Stimulated activated naive CD8-positive, alpha-beta T cell treated with anti-CD3 and anti-CD28 coated beads, Interleukin-15, Interleukin-2, amounts not matched to agents 100 ng/mL and 50 ng/mL, for 24 hours (primary cell): ENCODE measurements at regions not wholly inside any gene's neighbourhood (a gene's known extent, or its start where the extent isn't known, plus 50 kb on each side); places are given as distances from the start of the nearest gene placed in this dataset.
"Not testable (repeated sequence)": the region's sequence is repeated elsewhere in the genome, so short reads cannot be mapped to it uniquely, and the experiment has no call there.

Source experiments
- H3K27ac Mint-ChIP-seq: one replicate; pipeline ENCODE4 v1.8.0; 2021; ENCODE audit warnings: mild to moderate bottlenecking, mixed read lengths
- H3K27me3 Mint-ChIP-seq: one replicate; pipeline ENCODE4 v1.8.0; 2021; ENCODE audit warnings: mixed read lengths
- H3K36me3 Mint-ChIP-seq: one replicate; pipeline ENCODE4 v1.8.0; 2021; ENCODE audit warnings: low read depth, mixed read lengths
- H3K4me1 Mint-ChIP-seq: one replicate; pipeline ENCODE4 v1.8.0; 2021; ENCODE audit warnings: low read depth, mixed read lengths
- H3K4me3 Mint-ChIP-seq: one replicate; pipeline ENCODE4 v1.8.0; 2021; ENCODE audit warnings: mild to moderate bottlenecking, mixed read lengths
- H3K9me3 Mint-ChIP-seq: one replicate; pipeline ENCODE4 v1.8.0; 2021; ENCODE audit warnings: mixed read lengths

- H3K9me3 Mint-ChIP-seq: no peaks in the 10 kb centered on the region
- no peaks in the 10 kb centered on the region for H3K4me1 Mint-ChIP-seq
- peaks cover 24% of the 10 kb centered on the region for H3K27me3 Mint-ChIP-seq
- H3K27ac Mint-ChIP-seq: no peak overlapping the region
- no peak overlapping the region for H3K4me3 Mint-ChIP-seq
- H3K36me3 Mint-ChIP-seq: no peaks in the 10 kb centered on the region
Measured at GRCh38 chr9:86997156-86997555, 49.9 kb upstream of the GAS1 start.

- peaks cover 21% of the 10 kb centered on the region for H3K27me3 Mint-ChIP-seq
- no peak overlapping the region for H3K4me3 Mint-ChIP-seq
- no peaks in the 10 kb centered on the region for H3K9me3 Mint-ChIP-seq
- no peaks in the 10 kb centered on the region for H3K4me1 Mint-ChIP-seq
- H3K36me3 Mint-ChIP-seq: no peaks in the 10 kb centered on the region
- no peak overlapping the region for H3K27ac Mint-ChIP-seq
Measured at GRCh38 chr9:86997951-86998350, 50.6 kb upstream of the GAS1 start.

GRCh38 chr9:87002517-87002916, 55.2 kb upstream of the GAS1 start:
- Mint-ChIP-seq H3K4me1 (no peaks in the 10 kb centered on the region), H3K9me3 (no peaks in the 10 kb centered on the region), H3K27me3 (peaks cover 11% of the 10 kb centered on the region), H3K4me3 (no peak overlapping the region), H3K27ac (no peak overlapping the region), H3K36me3 (no peaks in the 10 kb centered on the region)

GRCh38 chr9:87004016-87004415, 56.7 kb upstream of the GAS1 start:
- no peaks in the 10 kb centered on the region for H3K9me3 Mint-ChIP-seq
- no peak overlapping the region for H3K27ac Mint-ChIP-seq
- no peaks in the 10 kb centered on the region for H3K36me3 Mint-ChIP-seq
- peaks cover 11% of the 10 kb centered on the region for H3K27me3 Mint-ChIP-seq
- no peak overlapping the region for H3K4me3 Mint-ChIP-seq
- H3K4me1 Mint-ChIP-seq: no peaks in the 10 kb centered on the region

- no peaks in the 10 kb centered on the region for H3K4me1 Mint-ChIP-seq
- H3K36me3 Mint-ChIP-seq: no peaks in the 10 kb centered on the region
- no peaks in the 10 kb centered on the region for H3K9me3 Mint-ChIP-seq
- H3K4me3 Mint-ChIP-seq: no peak overlapping the region
- H3K27ac Mint-ChIP-seq: no peak overlapping the region
- peaks cover 11% of the 10 kb centered on the region for H3K27me3 Mint-ChIP-seq
Measured at GRCh38 chr9:87006956-87007355, 59.6 kb upstream of the GAS1 start.

- H3K27me3 Mint-ChIP-seq: peaks cover 11% of the 10 kb centered on the region
- no peaks in the 10 kb centered on the region for H3K9me3 Mint-ChIP-seq
- H3K36me3 Mint-ChIP-seq: no peaks in the 10 kb centered on the region
- H3K27ac Mint-ChIP-seq: no peak overlapping the region
- no peaks in the 10 kb centered on the region for H3K4me1 Mint-ChIP-seq
- H3K4me3 Mint-ChIP-seq: no peak overlapping the region
Measured at GRCh38 chr9:87007711-87008366, 60.5 kb upstream of the GAS1 start.

GRCh38 chr9:87008667-87009066, 61.4 kb upstream of the GAS1 start:
- H3K27me3 Mint-ChIP-seq: peaks cover 10% of the 10 kb centered on the region
- no peaks in the 10 kb centered on the region for H3K36me3 Mint-ChIP-seq
- H3K4me1 Mint-ChIP-seq: no peaks in the 10 kb centered on the region
- no peaks in the 10 kb centered on the region for H3K9me3 Mint-ChIP-seq
- H3K4me3 Mint-ChIP-seq: no peak overlapping the region
- H3K27ac Mint-ChIP-seq: no peak overlapping the region

GRCh38 chr9:87010626-87011025, 63.3 kb upstream of the GAS1 start:
- Mint-ChIP-seq H3K4me3 (no peak overlapping the region), H3K4me1 (no peaks in the 10 kb centered on the region), H3K9me3 (no peaks in the 10 kb centered on the region), H3K27ac (no peak overlapping the region), H3K36me3 (no peaks in the 10 kb centered on the region), H3K27me3 (no peaks in the 10 kb centered on the region)

- Mint-ChIP-seq H3K4me3 (no peak overlapping the region), H3K9me3 (no peaks in the 10 kb centered on the region), H3K27me3 (no peaks in the 10 kb centered on the region), H3K4me1 (no peaks in the 10 kb centered on the region), H3K36me3 (no peaks in the 10 kb centered on the region), H3K27ac (no peak overlapping the region)
Measured at GRCh38 chr9:87011551-87011950, 64.2 kb upstream of the GAS1 start.

GRCh38 chr9:87013490-87013889, 66.2 kb upstream of the GAS1 start:
- no peak overlapping the region for H3K27ac Mint-ChIP-seq
- H3K9me3 Mint-ChIP-seq: no peaks in the 10 kb centered on the region
- no peak overlapping the region for H3K4me3 Mint-ChIP-seq
- H3K4me1 Mint-ChIP-seq: no peaks in the 10 kb centered on the region
- no peaks in the 10 kb centered on the region for H3K36me3 Mint-ChIP-seq
- peaks cover 3% of the 10 kb centered on the region for H3K27me3 Mint-ChIP-seq

- Mint-ChIP-seq H3K4me1 (no peaks in the 10 kb centered on the region), H3K9me3 (no peaks in the 10 kb centered on the region), H3K27me3 (peaks cover 7% of the 10 kb centered on the region), H3K36me3 (no peaks in the 10 kb centered on the region), H3K4me3 (no peak overlapping the region), H3K27ac (no peak overlapping the region)
Measured at GRCh38 chr9:87014436-87014835, 67.1 kb upstream of the GAS1 start.

- H3K4me1 Mint-ChIP-seq: no peaks in the 10 kb centered on the region
- H3K27me3 Mint-ChIP-seq: peaks cover 11% of the 10 kb centered on the region
- H3K27ac Mint-ChIP-seq: no peak overlapping the region
- no peak overlapping the region for H3K4me3 Mint-ChIP-seq
- no peaks in the 10 kb centered on the region for H3K36me3 Mint-ChIP-seq
- H3K9me3 Mint-ChIP-seq: no peaks in the 10 kb centered on the region
Measured at GRCh38 chr9:87016681-87017080, 69.4 kb upstream of the GAS1 start.

- Mint-ChIP-seq H3K36me3 (no peaks in the 10 kb centered on the region), H3K9me3 (no peaks in the 10 kb centered on the region), H3K27me3 (peaks cover 22% of the 10 kb centered on the region), H3K4me1 (no peaks in the 10 kb centered on the region), H3K27ac (no peak overlapping the region), H3K4me3 (no peak overlapping the region)
Measured at GRCh38 chr9:87020169-87020950, 73.1 kb upstream of the GAS1 start.

- Mint-ChIP-seq H3K36me3 (no peaks in the 10 kb centered on the region), H3K4me1 (no peaks in the 10 kb centered on the region), H3K27me3 (peaks cover 20% of the 10 kb centered on the region), H3K9me3 (no peaks in the 10 kb centered on the region), H3K27ac (no peak overlapping the region), H3K4me3 (no peak overlapping the region)
Measured at GRCh38 chr9:87022178-87022577, 74.9 kb upstream of the GAS1 start.

- Mint-ChIP-seq H3K27me3 (peaks cover 11% of the 10 kb centered on the region), H3K9me3 (no peaks in the 10 kb centered on the region), H3K36me3 (no peaks in the 10 kb centered on the region), H3K4me1 (no peaks in the 10 kb centered on the region), H3K4me3 (no peak overlapping the region), H3K27ac (no peak overlapping the region)
Measured at GRCh38 chr9:87026204-87026603, 78.9 kb upstream of the GAS1 start.

- H3K36me3 Mint-ChIP-seq, H3K27ac Mint-ChIP-seq, H3K4me3 Mint-ChIP-seq, H3K4me1 Mint-ChIP-seq, H3K27me3 Mint-ChIP-seq, H3K9me3 Mint-ChIP-seq: not testable (repeated sequence)
Measured at GRCh38 chr9:87028836-87029235, 81.5 kb upstream of the GAS1 start.
